Left lung (tissue), 4 donors: ENCODE measurements at regions not wholly inside any gene's neighbourhood (a gene's known extent, or its start where the extent isn't known, plus 50 kb on each side); places are given as distances from the start of the nearest gene placed in this dataset.

ENCODE experiments used
- ATAC-seq: fragments of 200-7000 bp; cut with Tn5 transposase; one replicate; pipeline ENCODE4 v1.9.1; 2020; ENCODE audit warnings: moderate library complexity
- DNase-seq, 4 donors: peaks; one replicate each; pipeline ENCODE4 v3.0.0-alpha.2; 2013 to 2020
- H3K27ac ChIP-seq, 2 donors: fragments of 200-600 bp; sonication (generic) in 1 of 2; one replicate each; pipeline versions ENCODE4 v1.5.0 to v1.8.0; 2020 to 2021
- H3K27me3 ChIP-seq, 2 donors: fragments of 200-600 bp; sonication (generic) in 1 of 2; one replicate each; pipeline versions ENCODE4 v1.5.0 to v1.8.0; 2020 to 2021
- H3K36me3 ChIP-seq, 2 donors: fragments of 200-600 bp; sonication (generic) in 1 of 2; one replicate each; pipeline versions ENCODE4 v1.5.0 to v1.8.0; 2020 to 2021
- H3K4me1 ChIP-seq, 2 donors: fragments of 200-600 bp; one replicate each; pipeline ENCODE4 v1.8.0; 2021
- H3K4me3 ChIP-seq, 2 donors: fragments of 200-600 bp; sonication (generic) in 1 of 2; one replicate each; pipeline versions ENCODE4 v1.5.0 to v1.8.0; 2020 to 2021; ENCODE audit warnings: mild to moderate bottlenecking in 1 of 2
- H3K9me3 ChIP-seq, 2 donors: fragments of 200-600 bp; sonication (generic) in 1 of 2; one replicate each; pipeline versions ENCODE4 v1.5.0 to v1.8.0; 2020 to 2021
- intact Hi-C, 2 donors: fragments of 100-400 bp; cut with DNase I; formaldehyde crosslinking; loops; one replicate each; pipeline versions ENCODE4 v1.11.2 to v1.14.2; 2022
- TF ChIP-seq, protein P1 (sequence below), 2 donors: fragments of 200-600 bp; sonication (generic) in 1 of 2; IDR thresholded peaks; one replicate each; pipeline versions ENCODE4 v1.5.0 to v1.8.0; 2021; ENCODE audit warnings: antibody characterized with exemption in 2 of 2
- donor health status: DM: no; HTN: yes; CAD: no.
- donor health status: DM: no; HTN: no; CAD: no.

- no peak for DNase-seq
- H3K9me3 ChIP-seq: peaks cover 0 to 2% of the 10 kb centered on the region in 2 donors
- no peaks in the 10 kb centered on the region for H3K36me3 ChIP-seq
- intact Hi-C loops: no loop called here
- no peak overlapping the region for H3K27ac ChIP-seq
- ATAC-seq: no peak
- H3K27me3 ChIP-seq: no peaks in the 10 kb centered on the region
- TF ChIP-seq, protein P1, sequence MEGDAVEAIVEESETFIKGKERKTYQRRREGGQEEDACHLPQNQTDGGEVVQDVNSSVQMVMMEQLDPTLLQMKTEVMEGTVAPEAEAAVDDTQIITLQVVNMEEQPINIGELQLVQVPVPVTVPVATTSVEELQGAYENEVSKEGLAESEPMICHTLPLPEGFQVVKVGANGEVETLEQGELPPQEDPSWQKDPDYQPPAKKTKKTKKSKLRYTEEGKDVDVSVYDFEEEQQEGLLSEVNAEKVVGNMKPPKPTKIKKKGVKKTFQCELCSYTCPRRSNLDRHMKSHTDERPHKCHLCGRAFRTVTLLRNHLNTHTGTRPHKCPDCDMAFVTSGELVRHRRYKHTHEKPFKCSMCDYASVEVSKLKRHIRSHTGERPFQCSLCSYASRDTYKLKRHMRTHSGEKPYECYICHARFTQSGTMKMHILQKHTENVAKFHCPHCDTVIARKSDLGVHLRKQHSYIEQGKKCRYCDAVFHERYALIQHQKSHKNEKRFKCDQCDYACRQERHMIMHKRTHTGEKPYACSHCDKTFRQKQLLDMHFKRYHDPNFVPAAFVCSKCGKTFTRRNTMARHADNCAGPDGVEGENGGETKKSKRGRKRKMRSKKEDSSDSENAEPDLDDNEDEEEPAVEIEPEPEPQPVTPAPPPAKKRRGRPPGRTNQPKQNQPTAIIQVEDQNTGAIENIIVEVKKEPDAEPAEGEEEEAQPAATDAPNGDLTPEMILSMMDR (IDR thresholded peaks at IDR 0.05): no peak
- H3K4me1 ChIP-seq: no peaks in the 10 kb centered on the region
- H3K4me3 ChIP-seq: no peak overlapping the region
Observed at GRCh38 chr13:87894059-87894458, 222.9 kb downstream of the SLITRK5 start.

DNA sequence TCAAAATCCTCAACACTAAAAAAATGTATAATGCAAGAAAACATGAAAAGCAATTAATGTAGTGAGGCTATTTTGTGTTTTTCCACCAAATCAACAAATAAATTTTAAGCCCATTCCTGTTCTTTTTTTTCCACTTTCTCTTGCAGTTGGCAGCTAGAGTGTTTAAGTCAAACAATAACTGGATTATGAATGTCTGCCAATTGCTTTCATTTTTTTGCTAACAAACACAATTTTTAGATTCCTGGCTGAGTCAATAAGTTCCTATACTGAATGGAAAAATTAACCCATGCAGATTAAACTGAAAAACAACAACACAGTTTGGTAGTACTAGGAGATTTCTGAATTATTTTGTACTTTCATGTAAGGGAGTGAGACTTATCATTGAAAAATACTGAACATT, 232.4 kb downstream of the SLITRK5 start:
- Histone ChIP-seq H3K4me1 (no peaks in the 10 kb centered on the region), H3K4me3 (no peak overlapping the region), H3K27ac (no peak overlapping the region), H3K36me3 (no peaks in the 10 kb centered on the region), H3K27me3 (no peaks in the 10 kb centered on the region), H3K9me3 (peaks cover 0 to 7% of the 10 kb centered on the region in 2 donors)
- TF ChIP-seq, protein P1 (IDR thresholded peaks at IDR 0.05): no peak
- ATAC-seq (no peak), DNase-seq (peak in 1 of 4 donors; percentile 34)
- intact Hi-C loops: no loop called here

- intact Hi-C loops: no loop called here
- DNase-seq (no peak), ATAC-seq (no peak)
- Histone ChIP-seq H3K27me3 (no peaks in the 10 kb centered on the region), H3K4me3 (no peak overlapping the region), H3K36me3 (no peaks in the 10 kb centered on the region), H3K4me1 (no peaks in the 10 kb centered on the region), H3K27ac (no peak overlapping the region), H3K9me3 (peaks cover 0 to 7% of the 10 kb centered on the region in 2 donors)
- TF ChIP-seq, protein P1 (IDR thresholded peaks at IDR 0.05): no peak
Observed at GRCh38 chr13:87906411-87906810, 235.2 kb downstream of the SLITRK5 start.

GRCh38 chr13:87907202-87907601, 236.0 kb downstream of the SLITRK5 start:
- H3K4me3 ChIP-seq: no peak overlapping the region
- TF ChIP-seq, protein P1 (IDR thresholded peaks at IDR 0.05): no peak
- no peaks in the 10 kb centered on the region for H3K27me3 ChIP-seq
- intact Hi-C loops: no loop called here
- no peak for ATAC-seq
- no peak for DNase-seq
- H3K4me1 ChIP-seq: no peaks in the 10 kb centered on the region
- no peak overlapping the region for H3K27ac ChIP-seq
- H3K9me3 ChIP-seq: peaks cover 0 to 7% of the 10 kb centered on the region in 2 donors
- no peaks in the 10 kb centered on the region for H3K36me3 ChIP-seq

DNA sequence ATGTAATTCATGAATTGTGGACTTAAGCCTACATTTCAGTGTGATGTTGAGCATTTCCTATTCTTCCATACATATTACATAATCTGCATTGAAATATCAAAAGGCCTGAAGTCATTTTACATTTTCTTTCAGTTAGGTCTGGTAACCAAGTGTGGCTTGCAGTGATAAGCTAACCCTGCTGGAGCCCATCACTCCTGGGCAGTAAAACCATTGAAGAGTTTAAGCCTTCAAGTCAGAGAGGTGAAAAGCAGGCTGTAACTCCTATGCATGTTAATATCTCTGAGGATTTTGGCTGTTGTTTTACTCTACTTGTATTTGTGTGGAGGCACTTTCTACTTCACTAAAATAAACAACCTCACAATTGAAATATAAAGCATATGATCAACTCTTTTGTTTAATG, 248.8 kb downstream of the SLITRK5 start:
- Histone ChIP-seq H3K4me1 (no peaks in the 10 kb centered on the region), H3K27me3 (no peaks in the 10 kb centered on the region), H3K36me3 (no peaks in the 10 kb centered on the region), H3K9me3 (peaks cover 0 to 2% of the 10 kb centered on the region in 2 donors), H3K4me3 (no peak overlapping the region), H3K27ac (no peak overlapping the region)
- ATAC-seq: no peak
- intact Hi-C loops: no loop called here
- no peak for DNase-seq
- TF ChIP-seq, protein P1 (IDR thresholded peaks at IDR 0.05): no peak
